ENCODE measurements at regions not wholly inside any gene's neighbourhood (a gene's known extent, or its start where the extent isn't known, plus 50 kb on each side); places are given as distances from the start of the nearest gene placed in this dataset.
"Not testable (repeated sequence)": the region's sequence is repeated elsewhere in the genome, so short reads cannot be mapped to it uniquely, and the experiment has no call there.

GRCh38 chr3:38952721-38953120 is 99.0 kb downstream of the SCN11A start:
- H2AFZ ChIP-seq (ENCODE audit: low read length) = no peak overlapping the region
- H3K4me3 ChIP-seq (ENCODE audit: insufficient read depth, low read length) = no peak overlapping the region
- no peaks in the 10 kb centered on the region for H4K20me1 ChIP-seq (ENCODE audit: insufficient read depth, low read length)
- H3K4me1 ChIP-seq (ENCODE audit: insufficient read depth, low read length) = no peaks in the 10 kb centered on the region
- no peaks in the 10 kb centered on the region for H3K27me3 ChIP-seq (ENCODE audit: insufficient read depth, low read length)
- DNase-seq (ENCODE audit: insufficient read length, low spot score, missing footprints) = no peak
- H3K9me3 ChIP-seq (ENCODE audit: low read depth, low read length) = no peaks in the 10 kb centered on the region
- H3K4me2 ChIP-seq (ENCODE audit: insufficient read depth, low read length) = no peak overlapping the region
- no peaks in the 10 kb centered on the region for H3K79me2 ChIP-seq (ENCODE audit: insufficient read depth, low read length)
- TF ChIP-seq CTCF (IDR thresholded peaks at IDR 0.05; ENCODE audit: extremely low read depth, low read depth, low read length) = no peak
- no peak overlapping the region for H3K27ac ChIP-seq (ENCODE audit: low read depth, low read length)
- H3K36me3 ChIP-seq (ENCODE audit: insufficient read depth, low read length) = no peaks in the 10 kb centered on the region

- not testable (repeated sequence) for DNase-seq (ENCODE audit: insufficient read length, low spot score, missing footprints)
These were observed 100.6 kb downstream of the SCN11A start for GRCh38 chr3:38951167-38951566.

GRCh38 chr3:38950581-38950980 is 101.2 kb downstream of the SCN11A start:
- H3K4me2 ChIP-seq (ENCODE audit: insufficient read depth, low read length) = no peak overlapping the region
- no peak for TF ChIP-seq CTCF (IDR thresholded peaks at IDR 0.05; ENCODE audit: extremely low read depth, low read depth, low read length)
- H3K79me2 ChIP-seq (ENCODE audit: insufficient read depth, low read length) = no peaks in the 10 kb centered on the region

More at GRCh38 chr3:38951167-38951566, 100.6 kb downstream of the SCN11A start:
- not testable (repeated sequence) for H3K27me3 ChIP-seq (ENCODE audit: insufficient read depth, low read length); H2AFZ ChIP-seq (ENCODE audit: low read length); H3K9me3 ChIP-seq (ENCODE audit: low read depth, low read length); H4K20me1 ChIP-seq (ENCODE audit: insufficient read depth, low read length); H3K4me2 ChIP-seq (ENCODE audit: insufficient read depth, low read length); H3K4me1 ChIP-seq (ENCODE audit: insufficient read depth, low read length); H3K36me3 ChIP-seq (ENCODE audit: insufficient read depth, low read length); H3K4me3 ChIP-seq (ENCODE audit: insufficient read depth, low read length); H3K27ac ChIP-seq (ENCODE audit: low read depth, low read length); H3K79me2 ChIP-seq (ENCODE audit: insufficient read depth, low read length)

GRCh38 chr3:38949994-38950393 is 101.8 kb downstream of the SCN11A start:
- no peaks in the 10 kb centered on the region for H3K36me3 ChIP-seq (ENCODE audit: insufficient read depth, low read length)
- no peaks in the 10 kb centered on the region for H4K20me1 ChIP-seq (ENCODE audit: insufficient read depth, low read length)
- H3K27me3 ChIP-seq (ENCODE audit: insufficient read depth, low read length) = no peaks in the 10 kb centered on the region
- H2AFZ ChIP-seq (ENCODE audit: low read length) = no peak overlapping the region
- no peak for DNase-seq (ENCODE audit: insufficient read length, low spot score, missing footprints)
- TF ChIP-seq CTCF (IDR thresholded peaks at IDR 0.05; ENCODE audit: extremely low read depth, low read depth, low read length) = no peak
- H3K27ac ChIP-seq (ENCODE audit: low read depth, low read length) = no peak overlapping the region
- no peaks in the 10 kb centered on the region for H3K9me3 ChIP-seq (ENCODE audit: low read depth, low read length)
- no peak overlapping the region for H3K4me3 ChIP-seq (ENCODE audit: insufficient read depth, low read length)
- H3K79me2 ChIP-seq (ENCODE audit: insufficient read depth, low read length) = no peaks in the 10 kb centered on the region
- no peaks in the 10 kb centered on the region for H3K4me1 ChIP-seq (ENCODE audit: insufficient read depth, low read length)
- H3K4me2 ChIP-seq (ENCODE audit: insufficient read depth, low read length) = no peak overlapping the region

More at GRCh38 chr3:38950581-38950980, 101.2 kb downstream of the SCN11A start:
- Histone ChIP-seq H4K20me1 (ENCODE audit: insufficient read depth, low read length) (no peaks in the 10 kb centered on the region), H3K4me1 (ENCODE audit: insufficient read depth, low read length) (no peaks in the 10 kb centered on the region), H3K27ac (ENCODE audit: low read depth, low read length) (no peak overlapping the region), H2AFZ (ENCODE audit: low read length) (no peak overlapping the region), H3K4me3 (ENCODE audit: insufficient read depth, low read length) (no peak overlapping the region), H3K27me3 (ENCODE audit: insufficient read depth, low read length) (no peaks in the 10 kb centered on the region), H3K36me3 (ENCODE audit: insufficient read depth, low read length) (no peaks in the 10 kb centered on the region), H3K9me3 (ENCODE audit: low read depth, low read length) (no peaks in the 10 kb centered on the region)
- peak; percentile 66 for DNase-seq (ENCODE audit: insufficient read length, low spot score, missing footprints)

All from osteoblast (primary cell).